ENCODE measurements at regions not wholly inside any gene's neighbourhood (a gene's known extent, or its start where the extent isn't known, plus 50 kb on each side); places are given as distances from the start of the nearest gene placed in this dataset.

DNA sequence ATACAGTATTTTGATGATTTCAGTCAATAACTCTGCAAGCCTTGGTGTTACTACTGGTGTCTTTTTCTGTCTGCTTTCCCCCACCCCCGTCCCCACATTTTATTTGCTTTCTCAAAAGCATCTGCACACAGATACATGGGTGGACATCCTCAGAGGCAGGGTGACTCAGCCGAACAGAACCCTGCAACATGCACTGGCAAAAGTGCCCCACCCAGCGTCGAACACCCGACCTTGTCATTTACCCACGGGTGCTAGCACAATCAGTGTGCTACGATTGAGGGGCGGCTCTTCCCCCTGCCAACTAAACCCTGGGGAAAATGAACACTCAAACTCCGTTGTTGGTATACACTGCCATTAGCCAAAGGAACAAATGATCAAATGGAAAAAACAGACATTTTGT lies 115.9 kb upstream of the NAA20 start:
- no peak overlapping the region for H3K4me3 ChIP-seq (ENCODE audit: low read length)
- no peak overlapping the region for H3K27ac ChIP-seq (ENCODE audit: low read length)
- H3K9me3 ChIP-seq (ENCODE audit: insufficient read depth, low read length), result peaks cover 17% of the 10 kb centered on the region
- H4K20me1 ChIP-seq (ENCODE audit: insufficient read depth, low read length), result no peaks in the 10 kb centered on the region
- TF ChIP-seq, protein P1, sequence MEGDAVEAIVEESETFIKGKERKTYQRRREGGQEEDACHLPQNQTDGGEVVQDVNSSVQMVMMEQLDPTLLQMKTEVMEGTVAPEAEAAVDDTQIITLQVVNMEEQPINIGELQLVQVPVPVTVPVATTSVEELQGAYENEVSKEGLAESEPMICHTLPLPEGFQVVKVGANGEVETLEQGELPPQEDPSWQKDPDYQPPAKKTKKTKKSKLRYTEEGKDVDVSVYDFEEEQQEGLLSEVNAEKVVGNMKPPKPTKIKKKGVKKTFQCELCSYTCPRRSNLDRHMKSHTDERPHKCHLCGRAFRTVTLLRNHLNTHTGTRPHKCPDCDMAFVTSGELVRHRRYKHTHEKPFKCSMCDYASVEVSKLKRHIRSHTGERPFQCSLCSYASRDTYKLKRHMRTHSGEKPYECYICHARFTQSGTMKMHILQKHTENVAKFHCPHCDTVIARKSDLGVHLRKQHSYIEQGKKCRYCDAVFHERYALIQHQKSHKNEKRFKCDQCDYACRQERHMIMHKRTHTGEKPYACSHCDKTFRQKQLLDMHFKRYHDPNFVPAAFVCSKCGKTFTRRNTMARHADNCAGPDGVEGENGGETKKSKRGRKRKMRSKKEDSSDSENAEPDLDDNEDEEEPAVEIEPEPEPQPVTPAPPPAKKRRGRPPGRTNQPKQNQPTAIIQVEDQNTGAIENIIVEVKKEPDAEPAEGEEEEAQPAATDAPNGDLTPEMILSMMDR (IDR thresholded peaks at IDR 0.05; ENCODE audit: low read depth, low read length), result no peak
- TF ChIP-seq EZH2phosphoT487 (IDR thresholded peaks at IDR 0.05; ENCODE audit: low read depth), result no peak
- no peak overlapping the region for H3K9ac ChIP-seq (ENCODE audit: low read length)
- no peaks in the 10 kb centered on the region for H3K79me2 ChIP-seq (ENCODE audit: low read length)
- no peak overlapping the region for H2AFZ ChIP-seq (ENCODE audit: low read depth, low read length)
- H3K4me2 ChIP-seq (ENCODE audit: low read length), result no peak overlapping the region
- peaks cover 11% of the 10 kb centered on the region for H3K36me3 ChIP-seq (replicated peaks; ENCODE audit: low read depth, low read length)
- H3K27me3 ChIP-seq (ENCODE audit: low read depth, low read length), result peaks cover 13% of the 10 kb centered on the region; the same call in 1 of the 2 replicates
- H3K4me1 ChIP-seq (ENCODE audit: low read length), result peaks cover 8% of the 10 kb centered on the region

DNA sequence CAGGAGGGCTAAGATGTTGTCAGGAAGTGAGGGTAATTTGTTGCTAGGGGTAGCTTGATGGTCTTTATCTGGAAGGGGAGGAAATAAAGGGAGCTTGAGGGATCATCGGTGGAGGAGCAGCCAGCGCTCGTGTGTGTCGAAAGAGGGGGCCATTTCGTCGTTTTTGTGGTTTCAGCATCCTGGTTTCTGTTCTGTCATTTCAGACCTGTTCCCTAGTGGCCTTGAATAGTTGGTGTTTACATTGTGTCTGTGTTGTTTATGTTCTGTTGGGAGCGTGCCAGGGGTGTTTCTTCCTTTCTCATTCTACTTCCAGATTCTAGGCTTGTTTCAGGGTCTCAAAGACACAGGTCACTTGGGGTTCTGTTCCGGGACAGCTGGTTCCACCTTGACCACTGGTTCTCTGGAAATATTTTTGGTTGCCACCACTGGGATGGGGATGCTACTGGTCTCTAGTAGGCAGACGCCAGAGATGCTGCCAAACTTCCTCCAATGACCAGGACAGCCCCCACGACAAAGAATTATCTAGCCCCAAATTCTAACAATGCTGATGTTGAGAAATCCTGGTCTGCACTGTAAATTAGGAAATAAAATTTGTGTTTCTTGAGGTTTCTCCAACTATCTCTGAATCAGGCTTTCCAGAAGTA lies 113.9 kb upstream of the NAA20 start:
- H3K27me3 ChIP-seq (ENCODE audit: low read depth, low read length), result peaks cover 11% of the 10 kb centered on the region; the same call in 1 of the 2 replicates
- no peak for TF ChIP-seq EZH2phosphoT487 (IDR thresholded peaks at IDR 0.05; ENCODE audit: low read depth)
- TF ChIP-seq, protein P1 (IDR thresholded peaks at IDR 0.05; ENCODE audit: low read depth, low read length), result peak; percentile 91
- no peaks in the 10 kb centered on the region for H3K79me2 ChIP-seq (ENCODE audit: low read length)
- H3K4me3 ChIP-seq (ENCODE audit: low read length), result peak overlapping the region; percentile 12
- H3K4me1 ChIP-seq (ENCODE audit: low read length), result peaks cover 8% of the 10 kb centered on the region
- no peaks in the 10 kb centered on the region for H4K20me1 ChIP-seq (ENCODE audit: insufficient read depth, low read length)
- H3K36me3 ChIP-seq (replicated peaks; ENCODE audit: low read depth, low read length), result peaks cover 10% of the 10 kb centered on the region
- H3K27ac ChIP-seq (ENCODE audit: low read length), result no peak overlapping the region
- peak overlapping the region; percentile 65 for H3K4me2 ChIP-seq (ENCODE audit: low read length)
- H2AFZ ChIP-seq (ENCODE audit: low read depth, low read length), result no peak overlapping the region
- H3K9ac ChIP-seq (ENCODE audit: low read length), result no peak overlapping the region
- H3K9me3 ChIP-seq (ENCODE audit: insufficient read depth, low read length), result peaks cover 16% of the 10 kb centered on the region

- Histone ChIP-seq H3K36me3 (replicated peaks; ENCODE audit: low read depth, low read length) (no peaks in the 10 kb centered on the region), H3K79me2 (ENCODE audit: low read length) (no peaks in the 10 kb centered on the region), H2AFZ (ENCODE audit: low read depth, low read length) (no peak overlapping the region), H3K4me1 (ENCODE audit: low read length) (peaks cover 15% of the 10 kb centered on the region), H3K4me3 (ENCODE audit: low read length) (no peak overlapping the region), H3K9ac (ENCODE audit: low read length) (no peak overlapping the region), H3K27ac (ENCODE audit: low read length) (no peak overlapping the region), H3K9me3 (ENCODE audit: insufficient read depth, low read length) (no peaks in the 10 kb centered on the region), H3K27me3 (ENCODE audit: low read depth, low read length) (no peaks in the 10 kb centered on the region), H3K4me2 (ENCODE audit: low read length) (no peak overlapping the region), H4K20me1 (ENCODE audit: insufficient read depth, low read length) (no peaks in the 10 kb centered on the region)
- TF ChIP-seq EZH2phosphoT487 (IDR thresholded peaks at IDR 0.05; ENCODE audit: low read depth), result no peak
- TF ChIP-seq, protein P1 (IDR thresholded peaks at IDR 0.05; ENCODE audit: low read depth, low read length), result no peak
Measured at GRCh38 chr20:19907326-19908056, 109.7 kb upstream of the NAA20 start.

GRCh38 chr20:19908576-19908975 lies 108.6 kb upstream of the NAA20 start:
- Histone ChIP-seq H4K20me1 (ENCODE audit: insufficient read depth, low read length) (no peaks in the 10 kb centered on the region), H3K9me3 (ENCODE audit: insufficient read depth, low read length) (no peaks in the 10 kb centered on the region), H3K4me2 (ENCODE audit: low read length) (no peak overlapping the region), H3K4me3 (ENCODE audit: low read length) (no peak overlapping the region), H2AFZ (ENCODE audit: low read depth, low read length) (no peak overlapping the region), H3K27me3 (ENCODE audit: low read depth, low read length) (no peaks in the 10 kb centered on the region), H3K4me1 (ENCODE audit: low read length) (peaks cover 10% of the 10 kb centered on the region), H3K36me3 (replicated peaks; ENCODE audit: low read depth, low read length) (no peaks in the 10 kb centered on the region), H3K27ac (ENCODE audit: low read length) (no peak overlapping the region), H3K79me2 (ENCODE audit: low read length) (no peaks in the 10 kb centered on the region), H3K9ac (ENCODE audit: low read length) (no peak overlapping the region)
- TF ChIP-seq EZH2phosphoT487 (IDR thresholded peaks at IDR 0.05; ENCODE audit: low read depth), result no peak
- TF ChIP-seq, protein P1 (IDR thresholded peaks at IDR 0.05; ENCODE audit: low read depth, low read length), result no peak
